WTC11 (cell line): ENCODE measurements at regions not wholly inside any gene's neighbourhood (a gene's known extent, or its start where the extent isn't known, plus 50 kb on each side); places are given as distances from the start of the nearest gene placed in this dataset.

Experiments used
- IRF2 ChIP-seq: sonication (generic); formaldehyde crosslinking; IDR thresholded peaks from 2 replicates; pipeline ENCODE4 v1.8.0; 2022; ENCODE audit warnings: low read depth, missing genetic modification reagents, borderline replicate concordance
- KAT7 ChIP-seq: sonication (generic); formaldehyde crosslinking; IDR thresholded peaks from 2 replicates; pipeline ENCODE4 v1.8.1; 2023; ENCODE audit warnings: missing genetic modification reagents, mild to moderate bottlenecking, borderline replicate concordance
- ZNF232 ChIP-seq: sonication (generic); formaldehyde crosslinking; IDR thresholded peaks from 2 replicates; pipeline ENCODE4 v1.8.0; 2022; ENCODE audit warnings: mild to moderate bottlenecking, missing genetic modification reagents
- TF ChIP-seq, protein P1 (sequence below): fragments of 200-600 bp; IDR thresholded peaks from 2 replicates; pipeline ENCODE4 v1.8.0; 2022; ENCODE audit warnings: antibody characterized with exemption

DNA sequence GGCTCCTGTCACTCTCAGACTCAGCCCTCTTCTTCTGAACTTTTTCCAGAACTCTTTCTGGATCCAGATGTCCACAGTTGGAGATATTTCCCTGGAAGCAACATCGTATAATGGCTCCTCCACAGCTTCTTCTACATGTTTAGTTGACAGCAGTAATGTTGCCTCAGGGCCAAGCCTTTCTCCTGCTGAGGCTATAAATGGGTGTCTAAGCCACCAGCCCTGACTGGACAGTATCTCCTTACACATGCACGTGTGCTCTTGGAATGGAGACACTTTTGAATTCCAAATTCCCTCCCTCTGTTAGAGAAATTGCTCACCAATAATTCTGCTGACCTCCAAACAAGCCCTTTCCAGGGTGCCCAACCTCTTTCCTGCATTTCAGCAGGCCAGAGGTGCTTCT, 156.2 kb upstream of the PIK3C3 start:
- TF ChIP-seq, protein P1, sequence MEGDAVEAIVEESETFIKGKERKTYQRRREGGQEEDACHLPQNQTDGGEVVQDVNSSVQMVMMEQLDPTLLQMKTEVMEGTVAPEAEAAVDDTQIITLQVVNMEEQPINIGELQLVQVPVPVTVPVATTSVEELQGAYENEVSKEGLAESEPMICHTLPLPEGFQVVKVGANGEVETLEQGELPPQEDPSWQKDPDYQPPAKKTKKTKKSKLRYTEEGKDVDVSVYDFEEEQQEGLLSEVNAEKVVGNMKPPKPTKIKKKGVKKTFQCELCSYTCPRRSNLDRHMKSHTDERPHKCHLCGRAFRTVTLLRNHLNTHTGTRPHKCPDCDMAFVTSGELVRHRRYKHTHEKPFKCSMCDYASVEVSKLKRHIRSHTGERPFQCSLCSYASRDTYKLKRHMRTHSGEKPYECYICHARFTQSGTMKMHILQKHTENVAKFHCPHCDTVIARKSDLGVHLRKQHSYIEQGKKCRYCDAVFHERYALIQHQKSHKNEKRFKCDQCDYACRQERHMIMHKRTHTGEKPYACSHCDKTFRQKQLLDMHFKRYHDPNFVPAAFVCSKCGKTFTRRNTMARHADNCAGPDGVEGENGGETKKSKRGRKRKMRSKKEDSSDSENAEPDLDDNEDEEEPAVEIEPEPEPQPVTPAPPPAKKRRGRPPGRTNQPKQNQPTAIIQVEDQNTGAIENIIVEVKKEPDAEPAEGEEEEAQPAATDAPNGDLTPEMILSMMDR: no peak
- TF ChIP-seq IRF2 (CRISPR knock-in tag) (no peak), ZNF232 (CRISPR knock-in tag) (no peak), KAT7 (no peak)
